HFF-Myc (cell line): ENCODE measurements at regions not wholly inside any gene's neighbourhood (a gene's known extent, or its start where the extent isn't known, plus 50 kb on each side); places are given as distances from the start of the nearest gene placed in this dataset.
"Not testable (repeated sequence)": the region's sequence is repeated elsewhere in the genome, so short reads cannot be mapped to it uniquely, and the experiment has no call there.

Source experiments
- DNase-seq: peaks from one replicate; pipeline ENCODE4 v3.0.0-alpha.2; 2011; ENCODE audit warnings: low read depth; ENCODE audit errors: extremely low read depth
- H3K4me3 ChIP-seq: replicated peaks from 2 replicates; pipeline ENCODE4 v1.5.1; 2011; ENCODE audit warnings: low read depth, mild to moderate bottlenecking, control low read depth, low read length
- CTCF ChIP-seq: IDR thresholded peaks from 2 replicates; pipeline ENCODE4 v1.5.1; 2012; ENCODE audit warnings: mild to moderate bottlenecking, low read depth, low read length, control low read depth; ENCODE audit errors: missing control alignments

DNA sequence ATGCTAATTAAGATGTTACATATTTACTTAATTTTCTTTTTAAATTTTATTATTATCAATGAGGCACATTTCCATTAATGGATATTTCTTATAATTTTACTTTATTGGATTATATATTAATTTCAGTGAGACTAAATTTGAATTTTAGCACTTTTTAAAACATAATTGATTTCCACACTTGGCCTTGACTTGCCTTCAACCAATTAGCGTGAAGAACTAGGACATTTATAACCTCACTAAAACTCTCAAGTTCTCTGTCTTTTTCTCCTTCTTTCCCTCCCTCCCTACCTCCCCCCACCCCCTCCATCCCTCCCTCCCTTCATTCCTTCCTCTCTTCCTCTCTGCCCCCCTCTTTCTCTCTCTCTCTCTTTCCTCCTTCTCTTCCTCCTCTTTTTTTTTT, 1618.1 kb downstream of the C4orf33 start:
- TF ChIP-seq CTCF = no peak
- no peak overlapping the region for H3K4me3 ChIP-seq
- DNase-seq = no peak

DNA sequence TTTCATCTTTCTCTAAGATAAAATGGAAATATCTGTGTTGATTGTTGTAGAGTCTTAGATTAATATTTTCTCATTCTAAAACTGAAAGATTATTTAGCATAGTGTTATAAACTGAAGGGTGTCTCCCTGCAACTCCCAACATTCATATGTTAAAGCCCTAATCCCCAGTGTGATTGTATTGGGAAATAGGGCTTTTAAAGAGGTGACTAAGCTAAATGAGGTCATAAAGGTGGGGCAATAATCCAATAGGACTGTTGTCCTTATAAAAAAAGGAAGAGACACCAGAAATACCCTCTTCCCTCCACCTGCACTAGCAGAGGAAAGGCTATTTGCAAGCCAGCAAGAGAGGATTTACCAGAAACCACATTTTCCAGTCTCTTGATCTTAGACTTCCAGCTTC, 1626.4 kb downstream of the C4orf33 start:
- TF ChIP-seq CTCF = no peak
- DNase-seq = no peak
- no peak overlapping the region for H3K4me3 ChIP-seq

DNA sequence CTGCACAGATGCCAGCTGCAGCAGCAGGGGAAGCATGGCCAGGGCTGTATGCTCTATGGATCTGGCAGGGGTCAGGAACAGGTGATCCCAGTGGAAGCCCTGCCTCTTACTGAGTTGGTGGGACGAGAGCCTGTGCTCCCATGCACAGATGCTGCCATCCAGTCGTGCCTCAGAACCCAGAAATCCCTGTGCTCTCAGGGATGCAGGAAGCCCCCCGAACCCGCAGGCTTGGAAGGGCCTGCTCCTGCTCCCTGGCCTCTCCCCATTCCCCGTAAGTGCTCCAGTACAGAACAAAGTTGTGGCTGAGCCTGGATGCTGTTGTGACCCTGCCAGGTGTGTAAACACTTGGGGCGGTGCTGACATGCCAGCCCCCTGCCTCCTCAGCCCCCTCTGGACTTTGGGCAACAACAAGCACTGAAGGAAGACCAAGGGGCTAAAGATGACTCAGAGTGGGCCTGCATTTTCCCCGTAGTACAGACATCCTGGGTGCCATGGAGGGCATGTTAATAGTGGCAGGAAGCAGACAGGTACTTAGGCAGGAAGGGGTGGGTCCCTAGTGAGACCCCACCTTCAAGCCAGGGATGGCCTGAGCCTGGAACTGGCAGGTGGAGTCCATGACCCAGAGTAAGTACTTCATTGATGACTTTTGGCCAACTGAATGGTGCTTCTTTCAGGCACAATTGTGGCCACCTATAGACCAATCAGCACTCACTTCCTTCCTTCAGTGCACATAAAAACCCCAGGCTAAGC, 1640.7 kb downstream of the C4orf33 start:
- no peak for DNase-seq
- no peak for TF ChIP-seq CTCF
- H3K4me3 ChIP-seq = no peak overlapping the region

DNA sequence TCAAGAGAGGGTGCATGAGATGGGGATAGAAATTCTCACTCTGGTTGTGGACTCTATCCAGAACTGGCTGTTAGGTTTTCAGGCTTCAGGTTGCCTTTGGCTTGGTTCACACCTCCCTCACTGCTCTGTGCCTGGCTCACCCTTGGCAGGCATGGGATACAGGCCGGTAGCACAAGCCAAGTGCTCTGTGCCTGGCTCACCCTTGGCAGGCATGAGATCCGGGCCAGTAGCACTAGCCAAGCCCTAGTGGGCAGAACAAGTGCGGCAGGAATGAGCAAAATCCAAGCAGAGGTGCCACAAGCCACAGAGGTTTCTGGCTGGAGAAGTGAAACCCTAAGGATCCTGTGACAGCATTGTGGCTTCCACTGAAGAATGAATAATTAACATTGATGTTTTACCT, 1642.3 kb downstream of the C4orf33 start:
- no peak for DNase-seq
- no peak for TF ChIP-seq CTCF

GRCh38 chr4:130747842-130748241, 1651.9 kb downstream of the C4orf33 start:
- no peak for TF ChIP-seq CTCF
- no peak for DNase-seq
- H3K4me3 ChIP-seq = no peak overlapping the region

More for the DNA sequence above, 1642.3 kb downstream of the C4orf33 start:
- H3K4me3 ChIP-seq = no peak overlapping the region

GRCh38 chr4:130753926-130754325, 1658.0 kb downstream of the C4orf33 start:
- no peak for TF ChIP-seq CTCF
- DNase-seq = no peak

DNA sequence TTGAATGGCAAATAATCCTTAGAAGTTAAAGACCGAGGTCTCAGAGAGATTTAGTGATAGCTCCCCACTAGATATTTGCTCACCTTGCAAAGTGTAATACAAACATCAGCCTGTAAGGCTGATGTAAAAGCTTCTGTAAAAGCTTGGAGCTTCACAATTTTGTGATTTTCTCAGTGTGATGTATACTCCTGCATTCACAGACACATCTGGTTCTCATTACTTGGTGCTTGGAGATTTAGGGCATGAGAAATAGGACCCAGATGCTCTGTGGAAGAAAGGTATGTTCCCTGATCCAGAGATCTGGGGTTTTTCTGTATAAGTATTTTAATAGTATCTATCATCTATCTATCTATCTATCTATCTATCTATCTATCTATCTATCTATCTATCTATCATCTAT, 1664.3 kb downstream of the C4orf33 start:
- no peak for DNase-seq
- no peak overlapping the region for H3K4me3 ChIP-seq
- no peak for TF ChIP-seq CTCF

More at GRCh38 chr4:130753926-130754325, 1658.0 kb downstream of the C4orf33 start:
- H3K4me3 ChIP-seq = no peak overlapping the region

DNA sequence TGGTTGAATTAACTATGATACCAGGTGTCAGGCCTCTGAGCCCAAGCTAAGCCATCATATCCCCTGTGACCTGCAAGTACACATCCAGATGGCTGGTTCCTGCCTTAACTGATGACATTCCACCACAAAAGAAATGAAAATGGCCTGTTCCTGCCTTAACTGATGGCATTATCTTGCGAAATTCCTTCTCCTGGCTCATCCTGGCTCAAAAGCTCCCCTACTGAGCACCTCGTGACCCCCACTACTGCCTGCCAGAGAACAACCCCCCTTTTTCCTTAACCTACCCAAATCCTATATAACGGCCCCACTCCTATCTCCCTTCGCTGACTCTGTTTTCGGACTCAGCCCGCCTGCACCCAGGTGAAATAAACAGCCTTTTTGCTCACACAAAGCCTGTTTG, 1671.4 kb downstream of the C4orf33 start:
- not testable (repeated sequence) for DNase-seq, H3K4me3 ChIP-seq

DNA sequence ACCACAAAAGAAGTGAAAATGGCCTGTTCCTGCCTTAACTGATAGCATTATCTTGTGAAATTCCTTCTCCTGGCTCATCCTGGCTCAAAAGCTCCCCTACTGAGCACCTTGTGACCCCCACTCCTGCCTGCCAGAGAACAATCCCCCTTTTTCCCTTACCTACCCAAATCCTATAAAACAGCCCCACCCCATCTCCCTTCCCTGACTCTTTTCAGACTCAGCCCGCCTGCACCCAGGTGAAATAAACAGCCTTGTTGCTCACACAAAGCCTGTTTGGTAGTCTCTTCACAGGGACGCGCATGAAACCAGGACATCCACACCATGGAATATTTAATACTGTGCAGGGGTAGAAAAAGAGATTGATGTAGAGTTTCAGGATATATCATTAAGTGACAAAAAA, 1677.0 kb downstream of the C4orf33 start:
- H3K4me3 ChIP-seq, DNase-seq: not testable (repeated sequence)
